ENCODE measurements at regions not wholly inside any gene's neighbourhood (a gene's known extent, or its start where the extent isn't known, plus 50 kb on each side); places are given as distances from the start of the nearest gene placed in this dataset.
"Not testable (repeated sequence)": the region's sequence is repeated elsewhere in the genome, so short reads cannot be mapped to it uniquely, and the experiment has no call there.

- H3K36me3 ChIP-seq; H3K9me3 ChIP-seq; H3K27ac ChIP-seq; DNase-seq (ENCODE audit: low spot score in 2 of 2); H3K4me3 ChIP-seq; H3K4me1 ChIP-seq; H3K27me3 ChIP-seq: not testable (repeated sequence)
- WGBS: 51% methylated on average over 4 of the region's 4 CpGs
Observed at GRCh38 chr13:52565324-52565723, 76.9 kb upstream of the HNRNPA1L2 start.

GRCh38 chr13:52569904-52570602, 72.2 kb upstream of the HNRNPA1L2 start:
- H3K4me1 ChIP-seq, H3K36me3 ChIP-seq, H3K27ac ChIP-seq, H3K9me3 ChIP-seq, H3K27me3 ChIP-seq, H3K4me3 ChIP-seq: not testable (repeated sequence)
- no CpG with 5 or more reads among the region's 9 CpGs for WGBS
- peak; percentile 59 to 80 for DNase-seq (ENCODE audit: low spot score in 2 of 2)

GRCh38 chr13:52571163-52571562, 71.1 kb upstream of the HNRNPA1L2 start:
- not testable (repeated sequence) for H3K36me3 ChIP-seq; DNase-seq (ENCODE audit: low spot score in 2 of 2); H3K9me3 ChIP-seq; H3K4me3 ChIP-seq; H3K4me1 ChIP-seq; H3K27ac ChIP-seq; H3K27me3 ChIP-seq
- 81% methylated on average over 3 of the region's 3 CpGs for WGBS

GRCh38 chr13:52582962-52583361, 59.3 kb upstream of the HNRNPA1L2 start:
- H3K27me3 ChIP-seq; H3K4me3 ChIP-seq; H3K4me1 ChIP-seq; DNase-seq (ENCODE audit: low spot score in 2 of 2); H3K27ac ChIP-seq; H3K36me3 ChIP-seq; H3K9me3 ChIP-seq: not testable (repeated sequence)
- WGBS: 64% methylated on average over 2 of the region's 2 CpGs
